Type B pancreatic cell (in vitro differentiated cells): ENCODE measurements at regions not wholly inside any gene's neighbourhood (a gene's known extent, or its start where the extent isn't known, plus 50 kb on each side); places are given as distances from the start of the nearest gene placed in this dataset.
"Not testable (repeated sequence)": the region's sequence is repeated elsewhere in the genome, so short reads cannot be mapped to it uniquely, and the experiment has no call there.

Experiments used
- DNase-seq: peaks from one replicate; pipeline ENCODE4 v3.0.0; 2021; ENCODE audit warnings: mixed read lengths; ENCODE audit not compliant: unreplicated experiment; ENCODE audit errors: extremely low spot score
- H3K27ac Mint-ChIP-seq: 2 replicates; pipeline ENCODE4 v1.8.0; 2021; ENCODE audit warnings: mild to moderate bottlenecking, mixed read lengths
- H3K27me3 Mint-ChIP-seq: 2 replicates; pipeline ENCODE4 v1.8.0; 2021; ENCODE audit warnings: mixed read lengths
- H3K36me3 Mint-ChIP-seq: 2 replicates; pipeline ENCODE4 v1.8.0; 2021; ENCODE audit warnings: mixed read lengths
- H3K4me1 Mint-ChIP-seq: one replicate; pipeline ENCODE4 v1.8.0; 2021; ENCODE audit warnings: mixed read lengths; ENCODE audit not compliant: unreplicated experiment
- H3K4me3 Mint-ChIP-seq: 2 replicates; pipeline ENCODE4 v1.8.0; 2021; ENCODE audit warnings: mild to moderate bottlenecking, mixed read lengths
- H3K9me3 Mint-ChIP-seq: 2 replicates; pipeline ENCODE4 v1.8.0; 2021; ENCODE audit warnings: mixed read lengths
- CTCF ChIP-seq: fragments of 200-600 bp; sonication (generic); conservative IDR thresholded peaks from 2 replicates; pipeline ENCODE4 v1.5.0; 2021; ENCODE audit warnings: antibody characterized with exemption, mild to moderate bottlenecking

- no peak for DNase-seq
- Mint-ChIP-seq H3K27ac (no peak overlapping the region), H3K4me3 (no peak overlapping the region), H3K27me3 (no peaks in the 10 kb centered on the region), H3K36me3 (no peaks in the 10 kb centered on the region), H3K4me1 (peaks cover 13% of the 10 kb centered on the region), H3K9me3 (peaks cover 4% of the 10 kb centered on the region)
- TF ChIP-seq CTCF = no peak
Measured at GRCh38 chr3:147299656-147300055, 106.7 kb downstream of the ZIC4 start.

- no peak for TF ChIP-seq CTCF
- DNase-seq = no peak
- H3K27me3 Mint-ChIP-seq = no peaks in the 10 kb centered on the region
- H3K27ac Mint-ChIP-seq = no peak overlapping the region
- H3K4me3 Mint-ChIP-seq = no peak overlapping the region
- H3K36me3 Mint-ChIP-seq = no peaks in the 10 kb centered on the region
- no peaks in the 10 kb centered on the region for H3K9me3 Mint-ChIP-seq
- peaks cover 13% of the 10 kb centered on the region for H3K4me1 Mint-ChIP-seq
Measured at GRCh38 chr3:147298511-147298982, 107.8 kb downstream of the ZIC4 start.

- H3K4me3 Mint-ChIP-seq = peak overlapping the region; percentile 14
- no peaks in the 10 kb centered on the region for H3K27me3 Mint-ChIP-seq
- no peaks in the 10 kb centered on the region for H3K9me3 Mint-ChIP-seq
- no peak overlapping the region for H3K27ac Mint-ChIP-seq
- H3K4me1 Mint-ChIP-seq = peaks cover 13% of the 10 kb centered on the region
- TF ChIP-seq CTCF = no peak
- no peak for DNase-seq
- no peaks in the 10 kb centered on the region for H3K36me3 Mint-ChIP-seq
Measured at GRCh38 chr3:147297761-147298350, 108.5 kb downstream of the ZIC4 start.

GRCh38 chr3:147287370-147287769, 119.0 kb downstream of the ZIC4 start:
- H3K4me1 Mint-ChIP-seq, H3K9me3 Mint-ChIP-seq: not testable (repeated sequence)

GRCh38 chr3:147269907-147270306, 136.4 kb downstream of the ZIC4 start:
- Mint-ChIP-seq H3K36me3 (no peaks in the 10 kb centered on the region), H3K27me3 (peaks cover 4% of the 10 kb centered on the region), H3K9me3 (peaks cover 4% of the 10 kb centered on the region), H3K27ac (no peak overlapping the region), H3K4me3 (no peak overlapping the region), H3K4me1 (no peaks in the 10 kb centered on the region)
- no peak for TF ChIP-seq CTCF
- DNase-seq = no peak

More at GRCh38 chr3:147287370-147287769, 119.0 kb downstream of the ZIC4 start:
- not testable (repeated sequence) for H3K27ac Mint-ChIP-seq, H3K4me3 Mint-ChIP-seq, DNase-seq, H3K27me3 Mint-ChIP-seq, H3K36me3 Mint-ChIP-seq

- no peak overlapping the region for H3K27ac Mint-ChIP-seq
- TF ChIP-seq CTCF = no peak
- H3K27me3 Mint-ChIP-seq = peaks cover 4% of the 10 kb centered on the region
- H3K9me3 Mint-ChIP-seq = no peaks in the 10 kb centered on the region
- DNase-seq = no peak
- H3K4me1 Mint-ChIP-seq = peaks cover 6% of the 10 kb centered on the region
- no peaks in the 10 kb centered on the region for H3K36me3 Mint-ChIP-seq
- H3K4me3 Mint-ChIP-seq = no peak overlapping the region
Measured at GRCh38 chr3:147267434-147267833, 138.9 kb downstream of the ZIC4 start.
